HG02870 (cell line): ENCODE measurements at regions not wholly inside any gene's neighbourhood (a gene's known extent, or its start where the extent isn't known, plus 50 kb on each side); places are given as distances from the start of the nearest gene placed in this dataset.
"Not testable (repeated sequence)": the region's sequence is repeated elsewhere in the genome, so short reads cannot be mapped to it uniquely, and the experiment has no call there.

ENCODE experiments used
- ATAC-seq: cut with Tn5 transposase; IDR thresholded peaks from one replicate; pipeline ENCODE4 v1.9.1; 2021; ENCODE audit warnings: mild to moderate bottlenecking, moderate library complexity; ENCODE audit not compliant: unreplicated experiment

- no peak for ATAC-seq
Measured at GRCh38 chr5:18397891-18398290, 763.6 kb downstream of the TAF11L14 start.

- not testable (repeated sequence) for ATAC-seq
Measured at GRCh38 chr5:18399461-18400327, 765.4 kb downstream of the TAF11L14 start.

- ATAC-seq: no peak
Measured at GRCh38 chr5:18403141-18403540, 768.9 kb downstream of the TAF11L14 start.

- ATAC-seq: no peak
Measured at GRCh38 chr5:18403941-18404438, 769.7 kb downstream of the TAF11L14 start.

GRCh38 chr5:18420711-18421110 lies 786.5 kb downstream of the TAF11L14 start:
- ATAC-seq: no peak

GRCh38 chr5:18433336-18433735 lies 799.1 kb downstream of the TAF11L14 start:
- ATAC-seq: no peak

GRCh38 chr5:18438126-18438525 lies 803.9 kb downstream of the TAF11L14 start:
- ATAC-seq: no peak

- ATAC-seq: no peak
Measured at GRCh38 chr5:18455521-18455920, 821.3 kb downstream of the TAF11L14 start.

GRCh38 chr5:18457255-18457654 lies 823.0 kb downstream of the TAF11L14 start:
- ATAC-seq: no peak

GRCh38 chr5:18461766-18462165 lies 827.5 kb downstream of the TAF11L14 start:
- ATAC-seq: no peak

- peak; percentile 75 for ATAC-seq
Measured at GRCh38 chr5:18465833-18466681, 831.8 kb downstream of the TAF11L14 start.

GRCh38 chr5:18466731-18467130 lies 832.5 kb downstream of the TAF11L14 start:
- ATAC-seq: no peak

- ATAC-seq: not testable (repeated sequence)
Measured at GRCh38 chr5:18471791-18472190, 837.5 kb downstream of the TAF11L14 start.

- ATAC-seq: no peak
Measured at GRCh38 chr5:18483451-18483850, 849.2 kb downstream of the TAF11L14 start.

- ATAC-seq: no peak
Measured at GRCh38 chr5:18487928-18488480, 853.7 kb downstream of the TAF11L14 start.

- ATAC-seq: no peak
Measured at GRCh38 chr5:18489703-18490102, 855.4 kb downstream of the TAF11L14 start.

- ATAC-seq: no peak
Measured at GRCh38 chr5:18491349-18491748, 857.1 kb downstream of the TAF11L14 start.

GRCh38 chr5:18495157-18495556 lies 860.9 kb downstream of the TAF11L14 start:
- no peak for ATAC-seq

GRCh38 chr5:18496041-18496440 lies 861.8 kb downstream of the TAF11L14 start:
- ATAC-seq: no peak

- no peak for ATAC-seq
Measured at GRCh38 chr5:18497089-18497488, 862.8 kb downstream of the TAF11L14 start.

- ATAC-seq: no peak
Measured at GRCh38 chr5:18503797-18504328, 869.6 kb downstream of the TAF11L14 start.
